SK-N-SH treated with all-trans-retinoic acid at 6 μM for 48 hours (cell line): ENCODE measurements at regions not wholly inside any gene's neighbourhood (a gene's known extent, or its start where the extent isn't known, plus 50 kb on each side); places are given as distances from the start of the nearest gene placed in this dataset.

Experiments
- RARB ChIP-seq: fragments of 250-450 bp; sonication (Bioruptor Pico); IDR thresholded peaks from 2 replicates; pipeline ENCODE4 v1.8.0; 2021; ENCODE audit warnings: mild to moderate bottlenecking, moderate library complexity
- TCF4 ChIP-seq: fragments of 250-450 bp; sonication (Bioruptor Pico); IDR thresholded peaks from 2 replicates; pipeline ENCODE4 v1.8.0; 2021; ENCODE audit warnings: mild to moderate bottlenecking, moderate library complexity, borderline replicate concordance

DNA sequence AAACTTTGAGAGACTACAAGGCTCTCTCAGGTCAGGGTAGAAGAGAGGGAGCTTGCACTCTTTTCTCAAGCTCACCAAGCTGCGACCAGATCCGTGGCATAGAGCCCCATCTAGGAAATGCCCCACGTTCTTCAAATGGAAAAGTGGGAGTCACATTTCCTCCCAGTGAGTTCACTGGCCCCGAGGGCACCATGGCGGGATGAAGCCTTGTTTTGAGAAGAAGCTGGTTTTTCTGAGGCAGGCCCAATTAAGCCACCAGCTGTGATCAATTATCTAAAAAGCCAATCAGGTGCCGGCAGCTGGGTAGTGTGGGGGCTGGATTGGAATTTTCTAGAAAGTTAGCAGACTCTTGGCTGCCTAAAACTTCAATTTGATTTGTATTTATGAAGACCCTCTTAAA, 101.4 kb downstream of the ZNF365 start:
- TF ChIP-seq RARB (no peak), TCF4 (CRISPR knock-in tag) (no peak)
